ENCODE measurements at regions not wholly inside any gene's neighbourhood (a gene's known extent, or its start where the extent isn't known, plus 50 kb on each side); places are given as distances from the start of the nearest gene placed in this dataset.

DNA sequence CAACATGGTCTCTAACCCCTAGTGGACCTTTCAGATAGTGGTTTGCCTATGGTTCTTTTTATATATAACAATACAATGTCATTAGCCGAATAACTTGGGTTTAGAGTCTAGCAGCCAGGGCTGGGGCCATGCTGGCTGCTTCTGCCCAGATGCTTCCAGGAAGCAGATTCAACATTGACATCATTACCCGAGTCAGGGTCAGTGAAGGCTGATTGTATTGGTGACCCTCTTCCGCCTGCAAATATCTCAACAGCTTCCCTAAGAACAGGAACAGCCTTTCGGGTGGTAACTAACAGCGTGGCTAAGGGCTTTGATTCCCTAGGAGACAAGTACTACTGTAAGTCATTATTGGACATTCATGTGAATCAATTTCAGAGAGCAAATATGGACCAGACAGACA lies 476.4 kb downstream of the UQCRFS1 start:
- TF ChIP-seq REST (IDR thresholded peaks at IDR 0.05; ENCODE audit: low read depth) (no peak), FOXM1 (IDR thresholded peaks at IDR 0.05; ENCODE audit: borderline replicate concordance, low read depth) (no peak), YY1 (IDR thresholded peaks at IDR 0.05; ENCODE audit: low read depth) (no peak), MAX (IDR thresholded peaks at IDR 0.05) (no peak), CREB1 (IDR thresholded peaks at IDR 0.05; ENCODE audit: low read depth) (no peak), EP300 (IDR thresholded peaks at IDR 0.05; ENCODE audit: borderline replicate concordance) (no peak), TAF1 (IDR thresholded peaks at IDR 0.05; ENCODE audit: low read depth) (no peak), ZBTB7A (IDR thresholded peaks at IDR 0.05; ENCODE audit: low read depth) (no peak)

All from Ishikawa (cell line).